ENCODE measurements at regions not wholly inside any gene's neighbourhood (a gene's known extent, or its start where the extent isn't known, plus 50 kb on each side); places are given as distances from the start of the nearest gene placed in this dataset.

DNA sequence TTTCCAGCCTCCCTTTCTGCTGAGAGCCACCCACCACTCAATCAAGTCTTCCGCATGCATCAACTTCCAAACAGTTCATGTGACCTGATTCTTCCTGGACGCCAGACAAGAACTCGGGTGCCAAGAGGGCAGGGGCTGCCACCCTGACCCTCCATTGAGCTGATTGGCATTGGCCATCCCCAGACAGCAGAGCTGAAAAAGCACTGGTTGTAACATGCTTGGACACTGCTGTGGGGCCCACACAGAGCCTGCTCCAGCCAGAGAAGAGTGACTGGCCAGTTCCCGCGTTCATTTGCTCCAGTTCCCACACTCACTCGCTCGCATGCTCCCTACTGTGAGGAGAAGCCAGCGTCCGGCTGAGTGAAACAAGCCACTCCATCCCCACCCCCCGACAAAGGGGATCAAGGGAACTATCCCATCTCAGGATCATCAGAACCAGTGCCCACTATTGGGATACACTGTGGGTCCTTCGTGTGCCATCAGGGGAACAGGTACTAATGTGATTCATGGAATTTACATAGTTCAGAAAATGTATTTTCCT, 420.3 kb downstream of the NPHP4 start:
- DNase-seq (ENCODE audit: low read depth) = no peak

DNA sequence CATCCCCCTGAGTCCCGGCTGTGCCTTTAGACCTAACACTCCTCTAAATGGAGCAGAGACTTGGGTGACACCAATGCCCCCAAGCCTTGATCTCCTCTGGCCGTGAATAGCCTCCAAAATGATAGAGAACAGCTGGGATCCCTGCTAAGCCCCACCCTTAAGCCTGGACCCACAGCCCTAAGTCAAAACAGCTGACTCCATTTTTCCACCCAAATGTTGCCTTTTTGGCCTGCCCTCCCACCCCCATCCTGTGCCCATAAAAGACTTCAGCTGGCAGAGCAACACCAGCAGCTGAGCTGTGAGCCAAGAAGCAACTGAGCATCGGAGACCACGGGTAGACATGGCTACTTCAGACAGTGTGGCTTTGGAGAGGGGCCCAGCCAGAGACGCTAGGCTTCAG, 420.8 kb downstream of the NPHP4 start:
- DNase-seq (ENCODE audit: low read depth) = no peak

DNA sequence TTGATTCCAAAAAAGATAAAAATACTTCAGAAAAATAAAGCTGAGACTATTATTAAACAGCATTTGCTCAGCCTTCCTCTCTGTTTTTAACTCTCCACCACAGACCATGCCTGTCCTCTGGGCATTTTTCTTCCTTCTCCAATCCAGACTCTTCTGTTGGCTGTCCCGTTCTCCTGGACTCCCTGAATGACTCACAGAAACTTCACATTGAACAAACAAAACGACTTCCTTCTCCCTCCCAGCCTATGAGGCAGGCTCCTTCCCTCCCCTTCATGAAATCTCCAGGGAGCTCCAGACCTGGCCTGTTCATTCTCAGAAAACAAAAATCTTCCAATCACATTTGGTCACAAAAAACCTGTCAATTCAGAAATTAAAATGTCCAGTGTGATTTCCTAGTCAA, 421.3 kb downstream of the NPHP4 start:
- DNase-seq (ENCODE audit: low read depth) = no peak

DNA sequence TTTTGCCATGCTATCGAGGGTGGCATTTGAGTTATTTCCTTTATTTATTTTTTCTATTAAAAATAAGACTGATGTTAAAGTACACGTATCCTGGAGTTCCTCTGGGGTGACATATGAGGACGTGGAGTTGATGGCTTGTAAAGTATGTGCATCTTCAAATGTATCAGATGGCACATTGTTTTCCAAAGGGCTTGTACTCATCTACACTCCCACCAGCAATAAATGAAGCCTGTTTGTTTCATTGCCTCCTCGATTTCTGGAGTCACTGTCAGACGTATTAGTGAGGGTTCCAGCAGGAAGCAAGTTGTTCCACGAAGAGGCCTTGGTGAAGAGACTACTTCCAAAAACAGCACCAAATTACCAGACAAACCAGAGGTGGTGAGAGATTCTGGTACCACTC, 423.9 kb downstream of the NPHP4 start:
- no peak for DNase-seq (ENCODE audit: low read depth)

DNA sequence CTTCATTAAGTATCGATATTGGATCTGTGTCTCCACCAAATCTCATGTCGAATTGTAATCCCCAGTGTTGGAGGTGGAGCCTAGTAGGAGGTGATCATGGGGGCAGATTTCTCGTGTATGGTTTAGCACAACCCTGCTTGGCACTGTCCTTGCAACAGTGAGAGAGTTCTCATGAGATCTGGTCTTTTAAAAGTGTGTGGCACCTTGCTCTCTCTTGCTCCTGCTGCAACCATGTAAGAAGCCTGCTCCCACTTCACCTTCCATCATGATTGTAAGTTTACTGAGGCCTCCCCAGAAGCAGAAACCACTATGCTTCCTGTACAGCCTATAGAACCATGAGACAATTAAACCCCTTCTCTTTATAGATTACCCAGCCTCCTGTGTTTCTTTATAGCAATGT, 424.4 kb downstream of the NPHP4 start:
- DNase-seq (ENCODE audit: low read depth) = no peak

DNA sequence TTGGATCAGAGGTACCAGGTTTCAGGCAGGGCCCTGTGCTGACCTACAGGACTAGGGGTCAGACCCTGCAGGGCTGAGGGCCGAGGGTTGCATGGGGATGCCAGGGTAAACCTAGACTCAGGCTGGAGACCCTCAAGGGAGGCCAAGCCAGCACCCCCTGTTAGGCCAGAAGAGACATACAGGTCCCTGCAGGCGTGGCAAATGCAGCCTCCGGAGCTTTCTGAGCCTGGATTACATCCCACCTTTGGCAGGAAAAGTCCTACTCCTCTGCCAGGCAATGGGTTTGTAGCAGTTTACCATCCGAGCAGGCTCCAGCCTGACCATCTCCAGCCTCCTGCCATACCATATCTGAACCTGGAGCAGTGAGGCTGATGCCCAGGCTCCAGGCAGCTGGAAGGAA, 425.3 kb downstream of the NPHP4 start:
- DNase-seq (ENCODE audit: low read depth) = no peak

DNA sequence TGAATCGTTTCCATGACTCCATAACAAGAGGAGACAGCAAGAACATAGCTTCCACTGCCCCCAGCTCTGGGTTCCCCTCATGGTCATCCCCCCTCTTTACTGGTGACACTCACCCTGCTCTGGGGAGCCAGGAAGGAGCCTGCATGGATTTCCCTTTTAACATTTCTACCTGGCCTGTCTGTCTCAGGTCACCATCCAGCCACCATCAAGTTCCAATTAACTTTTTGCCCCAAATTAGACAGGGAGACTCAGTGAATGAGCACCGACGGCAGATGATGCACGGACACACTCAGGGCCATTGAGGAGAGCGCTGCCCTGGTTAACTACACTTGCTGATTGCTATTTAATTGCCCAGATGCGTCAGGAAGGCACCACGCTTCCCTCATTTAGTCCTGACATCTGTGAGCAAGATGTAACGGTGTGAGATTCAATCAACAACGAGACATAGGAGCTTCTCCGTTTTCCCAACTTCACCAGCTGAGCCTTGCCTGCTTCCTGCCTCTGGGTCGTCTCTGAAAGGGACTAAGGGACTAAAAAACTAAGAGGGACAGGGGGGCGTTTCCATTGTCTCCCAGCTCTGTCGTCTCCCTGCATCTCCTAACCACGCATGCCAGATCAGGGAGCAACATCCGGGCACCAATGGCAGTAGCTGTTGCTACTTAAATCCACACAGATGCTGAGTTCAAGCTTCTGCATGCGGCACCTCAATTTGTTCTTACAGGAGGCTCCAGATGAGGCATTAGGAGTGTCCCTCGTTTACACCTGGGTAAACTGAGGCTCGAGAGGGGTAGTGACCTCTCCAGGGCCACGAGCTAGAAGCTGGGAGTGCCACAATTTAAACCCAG, 426.7 kb downstream of the NPHP4 start:
- no peak for DNase-seq (ENCODE audit: low read depth)

DNA sequence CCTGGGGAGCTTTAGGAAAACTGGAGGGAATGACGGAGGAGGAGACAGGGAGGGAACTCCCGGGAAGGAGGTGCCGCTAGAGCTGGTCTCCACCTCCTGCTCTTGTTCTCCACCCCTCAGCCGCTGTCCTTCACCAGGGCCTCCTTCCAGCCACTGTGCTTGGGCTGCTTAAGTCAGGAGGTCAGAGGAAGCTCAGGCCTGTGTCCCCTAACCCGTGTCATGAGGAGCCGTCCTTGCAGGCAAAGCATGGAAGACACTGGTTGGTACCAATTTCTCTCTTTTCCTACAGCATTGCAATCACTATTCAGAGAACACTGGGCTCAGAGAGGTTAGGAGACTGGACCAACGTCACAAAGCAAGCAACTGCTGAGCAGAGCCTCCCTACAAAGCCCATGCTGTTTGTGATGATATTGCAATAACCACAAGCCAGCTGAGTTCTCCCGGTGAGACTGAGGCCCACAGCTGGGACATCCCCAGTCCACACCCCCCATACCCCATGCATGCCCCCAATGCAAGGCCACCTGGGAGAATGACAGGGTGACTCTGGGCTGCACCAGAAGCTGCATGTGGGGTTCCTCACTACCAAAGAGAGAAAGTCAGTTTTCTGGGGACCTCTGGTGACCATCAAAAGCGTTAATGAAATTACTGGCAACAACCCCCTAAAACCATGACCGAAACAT, 427.5 kb downstream of the NPHP4 start:
- no peak for DNase-seq (ENCODE audit: low read depth)

DNA sequence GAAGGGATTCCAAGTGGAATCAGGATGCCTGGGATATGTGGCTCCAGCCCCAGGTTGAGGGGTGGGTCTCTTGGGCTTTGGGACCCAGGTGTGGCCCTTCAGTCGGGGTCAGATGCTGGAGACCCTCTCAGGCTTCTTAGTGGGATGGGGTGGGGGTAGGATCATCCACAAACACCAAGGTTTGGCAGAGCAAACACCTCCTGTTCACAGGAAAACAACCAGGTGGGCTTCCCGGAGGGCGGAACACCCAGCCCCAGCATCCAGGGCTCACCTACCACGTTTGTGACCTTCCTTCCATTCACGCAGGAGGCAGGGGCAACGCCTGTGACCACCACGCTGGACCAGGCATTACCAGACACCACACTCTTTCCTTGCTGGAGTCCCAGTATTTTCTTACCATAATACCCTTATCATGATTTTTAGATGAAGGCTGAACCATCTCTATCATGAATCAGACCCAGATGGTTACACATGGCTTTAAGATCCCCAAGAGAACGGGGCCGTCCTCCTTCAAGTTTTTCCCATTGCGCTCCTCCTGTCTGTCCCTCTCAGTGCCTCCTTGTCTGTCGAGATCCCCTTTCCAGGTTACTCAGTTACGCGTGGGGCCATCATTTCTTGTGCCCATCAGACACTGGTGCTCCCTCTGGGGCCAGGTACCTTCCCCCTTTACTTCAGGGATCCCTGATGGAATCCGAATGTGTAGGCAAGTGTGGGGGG, 428.2 kb downstream of the NPHP4 start:
- DNase-seq (ENCODE audit: low read depth) = no peak

DNA sequence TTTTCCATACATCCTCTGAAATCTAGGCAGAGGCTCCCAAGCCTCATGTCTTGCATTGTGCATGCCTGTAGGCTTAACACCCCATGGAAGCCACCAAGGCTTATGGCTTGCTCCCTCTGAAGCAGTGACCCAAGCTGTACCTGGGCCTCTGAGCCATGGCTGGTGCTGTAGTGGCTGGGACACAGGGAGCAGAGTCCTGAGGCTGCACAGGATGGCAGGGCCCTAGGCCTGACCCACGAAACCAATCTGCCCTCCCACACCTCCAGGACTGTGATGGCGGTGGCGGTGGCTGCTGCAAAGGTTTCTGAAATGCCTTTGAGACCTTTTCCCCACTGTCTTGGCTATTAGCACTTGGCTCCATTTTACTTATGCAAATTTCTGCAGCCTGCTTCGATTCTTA, 429.5 kb downstream of the NPHP4 start:
- no peak for DNase-seq (ENCODE audit: low read depth)

DNA sequence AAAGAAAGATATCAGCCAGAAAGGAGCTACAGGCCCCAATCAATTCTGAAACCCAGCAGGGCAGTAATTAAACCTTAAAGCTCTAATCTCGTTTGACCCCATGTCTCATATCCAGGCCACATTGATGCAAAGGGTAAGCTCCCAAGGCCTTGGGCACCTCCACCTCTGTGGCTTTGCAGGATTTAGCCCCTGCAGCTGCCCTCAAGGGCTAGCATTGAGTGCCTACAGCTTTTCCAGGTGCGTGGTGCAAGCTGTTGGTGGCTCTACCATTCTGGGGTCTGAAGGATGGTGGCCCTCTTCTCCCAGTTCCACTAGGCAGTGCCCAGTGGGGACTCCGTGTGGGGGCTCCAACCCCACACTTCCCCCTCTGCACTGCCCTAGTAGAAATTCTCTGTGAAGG, 429.9 kb downstream of the NPHP4 start:
- no peak for DNase-seq (ENCODE audit: low read depth)

DNA sequence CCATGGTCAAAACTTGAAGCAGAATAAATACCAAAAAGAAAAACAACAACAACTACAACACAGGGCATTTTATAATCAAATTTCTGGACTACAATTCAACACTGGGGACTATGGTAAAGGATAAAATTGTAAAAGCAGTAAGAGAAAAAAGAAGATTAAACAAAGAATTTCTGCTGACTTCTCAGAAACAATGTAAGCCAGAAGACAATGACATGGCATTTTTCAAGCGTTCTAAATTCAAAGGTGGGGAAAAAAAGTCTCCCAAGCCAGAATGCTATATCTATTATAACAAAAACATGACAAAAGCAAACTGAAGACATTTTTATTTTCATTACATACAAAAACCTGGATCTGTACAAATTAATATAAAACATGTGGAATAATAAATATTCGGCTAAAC, 433.1 kb downstream of the NPHP4 start:
- no peak for DNase-seq (ENCODE audit: low read depth)

DNA sequence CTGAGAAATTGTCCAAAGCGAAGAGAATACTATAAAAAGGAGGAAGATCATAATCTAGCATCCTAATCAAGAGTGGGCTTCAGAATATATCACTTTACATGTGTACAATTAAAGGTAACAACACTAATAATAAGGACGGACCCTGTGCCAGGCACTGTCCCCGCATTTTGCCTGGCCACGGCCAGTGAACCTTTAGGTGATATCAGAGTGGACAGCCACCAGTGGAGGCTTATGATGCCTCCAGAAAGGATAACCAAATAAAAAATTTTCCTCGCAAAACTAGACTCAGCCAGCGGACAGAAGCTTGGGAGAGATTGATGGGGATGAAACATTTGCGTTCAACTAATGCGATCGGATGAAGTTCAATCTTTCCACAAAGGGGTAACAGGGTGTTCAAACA, 436.4 kb downstream of the NPHP4 start:
- DNase-seq (ENCODE audit: low read depth) = no peak

DNA sequence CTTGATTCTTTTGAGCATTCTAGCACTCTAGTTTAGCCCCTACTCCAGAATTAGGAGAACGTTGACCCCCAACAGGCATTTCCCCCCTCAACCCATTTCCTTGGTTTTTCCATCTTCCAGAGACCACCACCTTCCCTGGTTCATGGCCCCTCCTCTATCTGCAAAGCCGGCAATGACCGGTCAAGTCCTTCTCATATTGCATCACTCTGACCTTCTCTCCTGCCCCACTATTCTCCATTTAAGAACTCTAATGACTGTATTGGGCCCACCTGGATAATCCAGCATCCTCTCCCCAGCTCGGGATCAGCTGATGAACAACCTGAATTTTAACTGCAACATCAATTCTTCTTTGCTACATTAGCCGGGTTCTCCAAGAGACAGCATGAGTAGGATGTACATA, 437.4 kb downstream of the NPHP4 start:
- DNase-seq (ENCODE audit: low read depth) = no peak

DNA sequence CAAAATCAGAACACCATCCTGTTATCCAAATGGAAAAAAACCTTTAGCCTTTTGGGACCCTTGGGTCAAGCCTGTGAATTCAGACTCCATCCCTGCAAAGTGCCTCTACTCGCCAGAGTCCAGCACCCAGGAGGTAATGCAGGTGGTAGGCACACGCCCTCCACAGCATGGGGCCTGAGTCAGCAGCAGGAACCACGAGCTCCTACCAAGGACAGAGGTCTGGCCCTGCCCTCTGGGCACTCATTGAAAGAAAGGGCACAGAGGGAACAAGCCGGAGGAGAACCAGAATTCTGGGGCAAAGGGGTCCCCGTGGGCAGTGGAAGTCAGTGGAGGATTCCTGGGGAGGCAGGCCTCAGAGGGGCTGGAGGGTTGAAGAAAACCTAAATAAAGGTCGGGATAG, 438.1 kb downstream of the NPHP4 start:
- no peak for DNase-seq (ENCODE audit: low read depth)

DNA sequence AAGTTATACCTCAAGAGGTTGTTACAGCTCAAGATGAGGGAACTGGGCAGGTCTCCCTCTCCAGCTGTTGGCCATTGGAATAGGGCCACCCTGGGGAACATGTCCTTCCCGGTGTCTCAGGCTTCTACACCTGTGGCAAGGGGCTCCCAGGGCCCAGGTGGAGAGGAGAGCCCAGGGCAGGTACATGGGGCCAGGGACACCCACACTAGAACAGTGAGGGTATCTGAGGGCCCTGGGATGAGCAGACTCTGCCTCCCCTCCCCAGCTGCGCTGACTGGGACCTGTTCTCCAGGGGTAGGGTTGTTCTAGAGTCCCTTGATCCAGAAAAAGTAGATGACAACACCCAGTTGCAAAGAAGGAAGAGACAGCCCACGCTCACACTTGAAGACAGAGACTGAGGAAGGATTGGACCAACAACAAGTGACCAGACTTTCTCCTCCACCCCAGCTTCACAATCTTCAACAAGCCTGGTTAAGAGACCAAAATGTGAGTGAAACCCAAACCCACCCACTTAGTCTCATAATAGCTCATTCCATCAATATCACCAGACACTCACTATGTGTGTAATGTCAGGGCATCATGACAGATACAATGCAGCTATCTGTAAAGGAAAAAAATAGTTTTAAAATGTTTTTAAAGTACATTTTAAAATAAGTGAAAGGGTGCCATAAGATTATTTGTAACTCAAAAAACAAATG, 439.3 kb downstream of the NPHP4 start:
- DNase-seq (ENCODE audit: low read depth) = no peak

DNA sequence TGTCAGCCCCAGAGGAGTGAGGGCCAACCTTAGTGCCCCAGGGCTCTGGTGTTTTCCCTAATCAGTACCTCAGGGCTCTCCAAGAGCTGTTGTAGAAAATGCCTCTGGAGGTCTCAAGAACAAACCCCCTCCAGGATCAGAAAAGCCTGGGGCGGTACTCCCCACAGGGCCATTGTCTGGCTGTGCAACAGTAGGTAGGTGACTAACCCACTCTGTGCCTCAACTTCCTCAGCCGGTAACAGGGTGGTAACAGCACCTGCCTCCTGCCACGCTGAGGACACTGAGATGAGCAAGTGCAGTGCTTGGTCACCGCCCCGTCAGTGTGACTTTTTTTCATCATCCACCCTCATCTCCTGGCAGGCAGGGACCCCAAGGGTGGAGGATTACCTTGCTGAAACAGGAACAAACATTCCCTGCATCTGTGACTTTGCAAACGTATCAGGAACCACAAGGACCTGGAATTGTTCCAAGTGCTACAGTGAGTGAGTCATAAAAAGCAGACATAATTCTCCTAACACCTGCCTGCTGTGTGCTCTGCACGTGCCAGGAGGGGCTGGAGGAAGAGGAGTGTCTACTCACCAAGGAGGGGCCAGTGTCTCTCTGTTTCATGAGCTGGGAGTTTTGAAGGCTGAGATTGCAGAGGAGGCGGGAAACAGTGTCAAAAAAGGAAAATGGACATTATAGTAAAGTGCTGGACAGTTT, 440.8 kb downstream of the NPHP4 start:
- DNase-seq (ENCODE audit: low read depth) = peak; percentile 9

DNA sequence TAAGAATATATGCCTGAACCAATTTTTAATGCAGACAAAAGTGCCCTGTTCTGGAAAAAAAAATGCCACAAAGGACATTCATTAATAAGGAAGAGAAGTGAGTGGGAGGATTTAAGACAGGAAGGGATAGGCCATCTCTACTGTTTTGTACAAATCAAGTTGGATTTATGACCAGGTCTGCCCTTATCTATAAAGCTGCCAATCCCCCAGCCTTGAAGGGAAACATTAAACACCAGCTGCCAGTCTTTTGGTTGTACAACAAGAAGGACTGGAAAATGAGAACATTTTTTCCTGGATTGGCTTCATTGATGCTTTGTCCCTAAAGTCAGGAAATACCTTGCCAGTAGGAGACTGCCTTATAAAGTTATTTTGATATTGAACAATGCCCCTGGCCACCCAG, 444.0 kb downstream of the NPHP4 start:
- DNase-seq (ENCODE audit: low read depth) = no peak

DNA sequence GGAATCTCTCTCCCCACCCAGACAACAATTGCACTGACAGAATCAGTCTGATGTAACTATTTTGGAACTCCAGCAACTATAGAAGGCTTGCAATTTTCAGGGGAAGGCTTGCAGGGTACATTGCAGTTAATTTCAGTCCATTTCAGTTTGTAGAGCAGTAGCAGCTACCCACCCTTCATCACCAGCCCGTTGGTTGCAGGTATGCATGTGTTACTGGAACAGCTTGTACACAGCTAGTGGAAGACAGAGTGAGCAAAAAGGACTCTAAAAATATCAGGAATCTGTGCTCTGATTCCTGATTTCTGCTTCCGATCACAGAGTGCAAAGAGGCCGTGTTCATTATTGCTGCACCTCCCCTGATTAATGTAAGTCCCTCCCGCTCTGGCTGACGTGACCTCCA, 449.0 kb downstream of the NPHP4 start:
- no peak for DNase-seq (ENCODE audit: low read depth)

DNA sequence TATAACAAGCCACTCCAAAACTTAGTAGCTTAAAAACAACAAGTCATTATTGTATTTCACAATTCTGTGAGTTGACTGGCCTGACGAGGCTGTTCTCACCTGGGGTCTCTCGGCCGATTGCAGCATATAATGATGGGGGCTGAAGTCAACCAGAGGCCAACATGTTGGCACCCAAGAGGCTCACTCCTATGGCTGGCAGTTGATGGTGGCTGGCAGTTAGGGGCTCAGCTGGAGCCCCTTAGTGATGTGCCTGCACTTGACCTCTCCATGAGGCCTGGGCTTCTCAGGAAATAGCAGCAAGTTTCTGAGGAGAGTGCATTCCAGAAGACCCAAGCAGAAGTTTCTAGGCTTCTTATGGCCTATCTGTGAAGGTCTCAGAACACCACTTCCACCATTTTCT, 459.4 kb downstream of the NPHP4 start:
- DNase-seq (ENCODE audit: low read depth) = no peak
